ENCODE measurements at regions not wholly inside any gene's neighbourhood (a gene's known extent, or its start where the extent isn't known, plus 50 kb on each side); places are given as distances from the start of the nearest gene placed in this dataset.

- Histone ChIP-seq H3K9me3 (ENCODE audit: control insufficient read depth, low read depth, low read length) (peaks cover 4% of the 10 kb centered on the region), H3K79me1 (ENCODE audit: insufficient read depth, low read depth, low read length, poor library complexity, severe bottlenecking) (no peaks in the 10 kb centered on the region), H3K4ac (ENCODE audit: low read depth, low read length) (no peak overlapping the region), H3K9ac (ENCODE audit: extremely low read depth, insufficient read length, low read length) (no peak overlapping the region), H4K8ac (replicated peaks; ENCODE audit: insufficient read length, low read depth, low read length) (no peak overlapping the region), H4K91ac (ENCODE audit: insufficient read length, low read depth, low read length) (no peak overlapping the region), H3K79me2 (ENCODE audit: insufficient read depth, low read length) (no peaks in the 10 kb centered on the region; the same call in 1 of the 2 replicates), H2AK5ac (ENCODE audit: insufficient read length, low read length) (no peak overlapping the region), H2BK12ac (ENCODE audit: insufficient read length, low read depth, low read length) (no peak overlapping the region), H3K18ac (ENCODE audit: insufficient read length, low read depth, low read length) (no peak overlapping the region), H3K4me2 (ENCODE audit: insufficient read depth, insufficient read length, low read length) (no peak overlapping the region), H3K27ac (ENCODE audit: insufficient read length, low read depth, low read length) (no peak overlapping the region), H4K20me1 (ENCODE audit: control insufficient read depth, insufficient read depth, insufficient read length) (no peaks in the 10 kb centered on the region), H3K4me1 (ENCODE audit: insufficient read depth, low read length) (peaks cover 6% of the 10 kb centered on the region; the same call in 1 of the 2 replicates), H3T11ph (ENCODE audit: low read length) (no peak overlapping the region), H2BK20ac (ENCODE audit: low read depth, low read length, poor library complexity, severe bottlenecking) (no peak overlapping the region), H3K14ac (ENCODE audit: insufficient read depth, low read length) (no peak overlapping the region), H2BK15ac (ENCODE audit: low read depth, low read length) (no peak overlapping the region), H3K27me3 (ENCODE audit: insufficient read depth, low read length) (no peaks in the 10 kb centered on the region), H3K23ac (ENCODE audit: insufficient read length, low read depth, low read length) (no peak overlapping the region), H3K56ac (ENCODE audit: insufficient read length, low read depth, low read length) (no peak overlapping the region), H3K23me2 (ENCODE audit: insufficient read length, low read depth, low read length, poor library complexity, severe bottlenecking) (no peaks in the 10 kb centered on the region), H2AFZ (ENCODE audit: low read length) (no peak overlapping the region), H4K5ac (ENCODE audit: insufficient read length, low read depth, low read length) (no peak overlapping the region), H2BK5ac (ENCODE audit: insufficient read length, low read length) (no peak overlapping the region), H2BK120ac (ENCODE audit: low read depth, low read length, poor library complexity, severe bottlenecking) (no peak overlapping the region)
- no peak for TF ChIP-seq CTCF (conservative IDR thresholded peaks at IDR 0.05)
- Mint-ChIP-seq H3K36me3 (ENCODE audit: insufficient read depth in 1 of 3, low read depth in 3 of 3) (peaks cover 6 to 15% (median 13%) of the 10 kb centered on the region in 3 experiments), H3K9me3 (peaks cover 24 to 26% of the 10 kb centered on the region in 2 experiments), H3K4me1 (peaks cover 44 to 47% of the 10 kb centered on the region in 2 experiments), H3K27me3 (ENCODE audit: low read depth) (no peaks in the 10 kb centered on the region), H3K27ac (0 out of 7 replicates have a peak overlapping the region, but pooled peaks of 1 of the 3 experiments have one; percentile 11), H3K4me3 (no peak overlapping the region)
- DNase-seq, result peak; percentile 15
- WGBS (ENCODE audit: extremely low coverage, insufficient read length, low lambda C conversion rate), result no CpG with 5 or more reads among the region's 3 CpGs
Observed at GRCh38 chr17:5892921-5893675, 177.1 kb upstream of the WSCD1 start.
